Mesothelial cell of epicardium (in vitro differentiated cells): ENCODE measurements at regions not wholly inside any gene's neighbourhood (a gene's known extent, or its start where the extent isn't known, plus 50 kb on each side); places are given as distances from the start of the nearest gene placed in this dataset.

Experiments
- DNase-seq, 2 experiments: peaks; one replicate each; pipeline ENCODE4 v3.0.0; 2021; ENCODE audit warnings: low spot score in 2 of 2; ENCODE audit not compliant: unreplicated experiment in 2 of 2
- H3K27ac Mint-ChIP-seq: 2 replicates; pipeline ENCODE4 v1.8.0; 2021; ENCODE audit warnings: mixed read lengths
- H3K27me3 Mint-ChIP-seq: 2 replicates; pipeline ENCODE4 v1.8.0; 2021; ENCODE audit warnings: low read depth, mixed read lengths
- H3K36me3 Mint-ChIP-seq: 2 replicates; pipeline ENCODE4 v1.8.0; 2021; ENCODE audit warnings: mixed read lengths
- H3K4me1 Mint-ChIP-seq: 2 replicates; pipeline ENCODE4 v1.8.0; 2021; ENCODE audit warnings: mixed read lengths
- H3K4me3 Mint-ChIP-seq: 2 replicates; pipeline ENCODE4 v1.8.0; 2021; ENCODE audit warnings: mild to moderate bottlenecking, moderate library complexity, mixed read lengths
- H3K9me3 Mint-ChIP-seq: 2 replicates; pipeline ENCODE4 v1.8.0; 2021; ENCODE audit warnings: mixed read lengths
- TF ChIP-seq, protein P1 (sequence below): fragments of 200-600 bp; sonication (generic); IDR thresholded peaks from one replicate; pipeline ENCODE4 v1.5.0; 2021; ENCODE audit warnings: antibody characterized with exemption; ENCODE audit not compliant: unreplicated experiment

DNA sequence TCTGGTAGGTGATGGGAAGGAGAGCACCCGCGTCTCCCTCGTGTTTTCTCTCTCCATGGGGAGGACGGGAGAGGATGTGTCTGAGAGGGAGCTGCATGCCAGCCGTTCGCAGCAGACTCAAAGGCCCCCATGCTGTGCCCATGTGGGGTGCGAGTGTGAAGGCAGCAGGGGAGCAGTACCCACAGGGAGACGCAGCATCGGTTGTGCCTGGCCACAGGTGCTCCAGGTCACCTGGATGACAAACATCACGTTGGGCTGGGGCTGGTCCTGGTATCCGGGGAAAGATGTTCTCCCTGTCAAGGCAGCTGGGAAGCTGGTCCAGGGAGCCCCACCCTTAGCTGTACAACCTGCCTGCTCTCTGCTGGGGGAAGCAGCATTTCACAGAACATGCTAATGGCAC is 119.5 kb upstream of the SALL3 start:
- TF ChIP-seq, protein P1, sequence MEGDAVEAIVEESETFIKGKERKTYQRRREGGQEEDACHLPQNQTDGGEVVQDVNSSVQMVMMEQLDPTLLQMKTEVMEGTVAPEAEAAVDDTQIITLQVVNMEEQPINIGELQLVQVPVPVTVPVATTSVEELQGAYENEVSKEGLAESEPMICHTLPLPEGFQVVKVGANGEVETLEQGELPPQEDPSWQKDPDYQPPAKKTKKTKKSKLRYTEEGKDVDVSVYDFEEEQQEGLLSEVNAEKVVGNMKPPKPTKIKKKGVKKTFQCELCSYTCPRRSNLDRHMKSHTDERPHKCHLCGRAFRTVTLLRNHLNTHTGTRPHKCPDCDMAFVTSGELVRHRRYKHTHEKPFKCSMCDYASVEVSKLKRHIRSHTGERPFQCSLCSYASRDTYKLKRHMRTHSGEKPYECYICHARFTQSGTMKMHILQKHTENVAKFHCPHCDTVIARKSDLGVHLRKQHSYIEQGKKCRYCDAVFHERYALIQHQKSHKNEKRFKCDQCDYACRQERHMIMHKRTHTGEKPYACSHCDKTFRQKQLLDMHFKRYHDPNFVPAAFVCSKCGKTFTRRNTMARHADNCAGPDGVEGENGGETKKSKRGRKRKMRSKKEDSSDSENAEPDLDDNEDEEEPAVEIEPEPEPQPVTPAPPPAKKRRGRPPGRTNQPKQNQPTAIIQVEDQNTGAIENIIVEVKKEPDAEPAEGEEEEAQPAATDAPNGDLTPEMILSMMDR: no peak
- Mint-ChIP-seq H3K4me1 (no peaks in the 10 kb centered on the region), H3K27me3 (peaks cover 28% of the 10 kb centered on the region), H3K27ac (no peak overlapping the region), H3K36me3 (no peaks in the 10 kb centered on the region), H3K9me3 (peaks cover 13% of the 10 kb centered on the region), H3K4me3 (no peak overlapping the region)
- DNase-seq: no peak

DNA sequence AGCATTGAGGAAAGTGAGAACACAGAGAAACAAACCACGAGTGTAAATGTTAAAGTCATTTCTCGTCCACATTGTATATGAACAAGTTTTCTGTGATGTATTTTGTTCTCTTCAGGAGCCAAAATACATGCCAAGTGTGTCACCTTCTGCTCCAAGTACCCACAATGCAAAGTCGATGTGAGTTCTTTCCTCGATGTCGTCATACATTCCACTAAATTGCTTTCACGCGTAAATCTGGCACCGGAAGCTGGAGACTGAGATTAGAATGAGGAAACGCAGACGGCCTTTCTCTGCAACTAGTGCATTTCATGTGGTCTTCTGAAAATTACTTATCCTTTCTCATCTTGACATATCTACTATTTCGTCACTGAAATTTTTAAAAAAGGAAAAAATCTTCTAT is 118.5 kb upstream of the SALL3 start:
- no peaks in the 10 kb centered on the region for H3K36me3 Mint-ChIP-seq
- peaks cover 13% of the 10 kb centered on the region for H3K9me3 Mint-ChIP-seq
- H3K4me1 Mint-ChIP-seq: no peaks in the 10 kb centered on the region
- no peak overlapping the region for H3K27ac Mint-ChIP-seq
- no peak overlapping the region for H3K4me3 Mint-ChIP-seq
- no peak for DNase-seq
- TF ChIP-seq, protein P1: no peak
- H3K27me3 Mint-ChIP-seq: peaks cover 28% of the 10 kb centered on the region

DNA sequence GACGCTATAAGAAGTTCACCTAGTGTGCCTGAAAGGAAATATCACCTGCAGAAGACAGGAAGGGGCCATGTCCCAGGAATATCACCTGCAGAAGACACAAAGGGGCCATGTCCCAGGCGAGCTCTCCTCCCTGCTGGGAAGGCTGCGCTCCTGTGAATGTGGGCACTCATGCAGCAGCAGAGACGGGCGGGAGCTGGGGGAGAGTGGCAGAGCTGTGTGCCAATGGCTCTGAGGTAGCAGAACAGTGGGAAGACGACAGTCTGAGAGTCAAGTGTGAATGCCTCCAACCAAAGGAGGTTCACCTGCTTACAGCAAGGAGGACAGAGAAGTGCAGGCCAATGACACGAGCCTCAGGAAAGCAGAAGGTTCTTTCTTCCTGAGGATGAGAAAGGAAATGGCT is 117.9 kb upstream of the SALL3 start:
- Mint-ChIP-seq H3K27me3 (peaks cover 25% of the 10 kb centered on the region), H3K9me3 (peaks cover 13% of the 10 kb centered on the region), H3K36me3 (no peaks in the 10 kb centered on the region), H3K4me1 (no peaks in the 10 kb centered on the region), H3K27ac (no peak overlapping the region), H3K4me3 (no peak overlapping the region)
- no peak for DNase-seq
- TF ChIP-seq, protein P1: no peak

- Mint-ChIP-seq H3K27ac (no peak overlapping the region), H3K4me1 (no peaks in the 10 kb centered on the region), H3K36me3 (no peaks in the 10 kb centered on the region), H3K4me3 (no peak overlapping the region), H3K9me3 (peaks cover 13% of the 10 kb centered on the region), H3K27me3 (peaks cover 25% of the 10 kb centered on the region)
- no peak for DNase-seq
- TF ChIP-seq, protein P1: no peak
These were observed 117.2 kb upstream of the SALL3 start for GRCh38 chr18:78862395-78862794.

DNA sequence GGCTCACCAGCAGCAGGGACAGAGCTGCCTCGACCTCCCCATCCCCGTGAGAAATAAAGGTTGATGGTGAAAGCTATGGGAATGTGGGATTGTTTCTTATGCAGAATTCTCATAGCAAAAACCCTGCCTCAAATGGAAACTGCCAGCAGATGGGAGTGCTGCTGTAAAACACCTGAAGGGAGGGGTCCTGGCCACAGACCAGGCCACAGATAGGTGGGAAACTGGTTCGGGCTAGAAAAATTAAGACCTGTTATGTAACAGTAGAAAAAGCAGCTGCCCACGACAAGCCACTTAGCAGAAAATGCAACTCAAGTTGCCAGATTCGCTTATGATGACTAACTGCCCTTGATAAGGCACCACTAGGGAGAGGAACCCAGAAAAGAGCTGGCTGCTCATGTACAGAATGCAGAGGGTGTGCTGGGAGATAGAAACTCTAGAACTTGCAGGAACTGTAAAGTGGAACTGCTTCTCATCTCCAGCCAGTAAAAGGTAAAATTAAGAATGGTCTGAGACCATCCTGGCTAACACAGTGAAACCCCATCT is 114.5 kb upstream of the SALL3 start:
- Mint-ChIP-seq H3K4me3 (no peak overlapping the region), H3K4me1 (peaks cover 12% of the 10 kb centered on the region), H3K27ac (no peak overlapping the region), H3K9me3 (peaks cover 13% of the 10 kb centered on the region), H3K27me3 (peaks cover 17% of the 10 kb centered on the region), H3K36me3 (no peaks in the 10 kb centered on the region)
- DNase-seq: no peak
- TF ChIP-seq, protein P1: no peak
